H9 (cell line): ENCODE measurements at regions not wholly inside any gene's neighbourhood (a gene's known extent, or its start where the extent isn't known, plus 50 kb on each side); places are given as distances from the start of the nearest gene placed in this dataset.

Source experiments
- DNase-seq: peaks from one replicate; pipeline ENCODE4 v3.0.0-alpha.2; 2017
- H2AFZ ChIP-seq: one replicate; pipeline ENCODE4 v1.6.1; 2013; ENCODE audit warnings: mild to moderate bottlenecking, low read length, control low read depth, moderate library complexity
- H2AK5ac ChIP-seq: 2 replicates; pipeline ENCODE4 v1.6.1; 2013; ENCODE audit warnings: low read length, control low read depth, mixed read lengths; ENCODE audit not compliant: insufficient read length
- H2BK120ac ChIP-seq: one replicate; pipeline ENCODE4 v1.6.1; 2013; ENCODE audit warnings: low read depth, mild to moderate bottlenecking, low read length, control low read depth, inconsistent platforms; ENCODE audit not compliant: poor library complexity, severe bottlenecking
- H2BK12ac ChIP-seq: 2 replicates; pipeline ENCODE4 v1.6.1; 2013; ENCODE audit warnings: low read length, control low read depth, mixed read lengths, low read depth; ENCODE audit not compliant: insufficient read length
- H2BK15ac ChIP-seq: 2 replicates; pipeline ENCODE4 v1.6.1; 2013; ENCODE audit warnings: low read depth, low read length, control low read depth
- H2BK20ac ChIP-seq: one replicate; pipeline ENCODE4 v1.6.1; 2013; ENCODE audit warnings: low read depth, mild to moderate bottlenecking, low read length, control low read depth, inconsistent platforms; ENCODE audit not compliant: poor library complexity, severe bottlenecking
- H2BK5ac ChIP-seq: 2 replicates; pipeline ENCODE4 v1.6.1; 2013; ENCODE audit warnings: low read length, control low read depth, mixed read lengths; ENCODE audit not compliant: insufficient read length
- H3K14ac ChIP-seq: 2 replicates; pipeline ENCODE4 v1.6.1; 2013; ENCODE audit warnings: low read length, control low read depth; ENCODE audit not compliant: insufficient read depth
- H3K18ac ChIP-seq: 2 replicates; pipeline ENCODE4 v1.6.1; 2013; ENCODE audit warnings: low read depth, mild to moderate bottlenecking, mixed read lengths, low read length, control low read depth; ENCODE audit not compliant: insufficient read length
- H3K23ac ChIP-seq: 2 replicates; pipeline ENCODE4 v1.6.1; 2013; ENCODE audit warnings: low read length, control low read depth, mixed read lengths, low read depth; ENCODE audit not compliant: insufficient read length
- H3K23me2 ChIP-seq: 2 replicates; pipeline ENCODE4 v1.6.1; 2013; ENCODE audit warnings: low read depth, mild to moderate bottlenecking, mixed read lengths, low read length, control low read depth; ENCODE audit not compliant: insufficient read length, poor library complexity, severe bottlenecking
- H3K27ac ChIP-seq: 2 replicates; pipeline ENCODE4 v1.5.1; 2013; ENCODE audit warnings: low read length, control low read depth, mixed read lengths, low read depth; ENCODE audit not compliant: insufficient read length
- H3K27me3 ChIP-seq: 2 replicates; pipeline ENCODE4 v1.6.1; 2013; ENCODE audit warnings: low read length, control low read depth, inconsistent platforms; ENCODE audit not compliant: insufficient read depth
- H3K4ac ChIP-seq: 2 replicates; pipeline ENCODE4 v1.6.1; 2013; ENCODE audit warnings: low read depth, mild to moderate bottlenecking, control low read depth, inconsistent platforms, low read length, moderate library complexity
- H3K4me1 ChIP-seq: 2 replicates; pipeline ENCODE4 v1.6.1; 2013; ENCODE audit warnings: low read length, control low read depth, inconsistent platforms; ENCODE audit not compliant: insufficient read depth
- H3K4me2 ChIP-seq: 2 replicates; pipeline ENCODE4 v1.6.1; 2013; ENCODE audit warnings: low read length, control low read depth, mixed read lengths; ENCODE audit not compliant: insufficient read length, insufficient read depth
- H3K56ac ChIP-seq: 2 replicates; pipeline ENCODE4 v1.6.1; 2013; ENCODE audit warnings: low read depth, mild to moderate bottlenecking, mixed read lengths, low read length, control low read depth; ENCODE audit not compliant: insufficient read length
- H3K79me1 ChIP-seq: 2 replicates; pipeline ENCODE4 v1.6.1; 2013; ENCODE audit warnings: low read depth, mild to moderate bottlenecking, moderate library complexity, low read length, control low read depth, inconsistent platforms; ENCODE audit not compliant: insufficient read depth, poor library complexity, severe bottlenecking
- H3K79me2 ChIP-seq: 2 replicates; pipeline ENCODE4 v1.6.1; 2013; ENCODE audit warnings: low read length, control low read depth, inconsistent platforms; ENCODE audit not compliant: insufficient read depth
- H3K9ac ChIP-seq: 2 replicates; pipeline ENCODE4 v1.6.1; 2013; ENCODE audit warnings: low read length, control low read depth, mixed read lengths; ENCODE audit not compliant: insufficient read length; ENCODE audit errors: extremely low read depth
- H3K9me3 ChIP-seq: one replicate; pipeline ENCODE4 v1.6.1; 2013; ENCODE audit warnings: low read depth, low read length, inconsistent platforms; ENCODE audit not compliant: control insufficient read depth
- H3T11ph ChIP-seq: one replicate; pipeline ENCODE4 v1.6.1; 2013; ENCODE audit warnings: mild to moderate bottlenecking, low read length, control low read depth, inconsistent platforms
- H4K20me1 ChIP-seq: one replicate; pipeline ENCODE4 v1.6.1; 2013; ENCODE audit not compliant: control insufficient read depth, insufficient read length, insufficient read depth
- H4K5ac ChIP-seq: 2 replicates; pipeline ENCODE4 v1.6.1; 2013; ENCODE audit warnings: low read depth, mild to moderate bottlenecking, mixed read lengths, low read length, control low read depth; ENCODE audit not compliant: insufficient read length
- H4K8ac ChIP-seq: replicated peaks from 2 replicates; pipeline ENCODE4 v1.6.1; 2013; ENCODE audit warnings: low read length, control low read depth, mixed read lengths, low read depth; ENCODE audit not compliant: insufficient read length
- H4K91ac ChIP-seq: 2 replicates; pipeline ENCODE4 v1.6.1; 2013; ENCODE audit warnings: low read depth, mild to moderate bottlenecking, moderate library complexity, mixed read lengths, low read length, control low read depth; ENCODE audit not compliant: insufficient read length
- H3K27ac Mint-ChIP-seq, 3 experiments: 2 replicates in 2 of 3; 3 replicates in 1 of 3; pipeline ENCODE4 v1.8.0; 2020 to 2021; ENCODE audit warnings: mixed read lengths in 3 of 3, mild to moderate bottlenecking in 1 of 3, moderate library complexity in 1 of 3
- H3K27me3 Mint-ChIP-seq: 2 replicates; pipeline ENCODE4 v1.8.0; 2021; ENCODE audit warnings: low read depth, mild to moderate bottlenecking, moderate library complexity, mixed read lengths
- H3K36me3 Mint-ChIP-seq, 3 experiments: 2 replicates in 2 of 3; 3 replicates in 1 of 3; pipeline ENCODE4 v1.8.0; 2020 to 2021; ENCODE audit warnings: low read depth in 3 of 3, mixed read lengths in 3 of 3; ENCODE audit not compliant: insufficient read depth in 1 of 3
- H3K4me1 Mint-ChIP-seq, 2 experiments: 2 replicates each; pipeline ENCODE4 v1.8.0; 2020; ENCODE audit warnings: mixed read lengths in 2 of 2
- H3K4me3 Mint-ChIP-seq, 2 experiments: 2 replicates in 1 of 2; 3 replicates in 1 of 2; pipeline ENCODE4 v1.8.0; 2020 to 2021; ENCODE audit warnings: mild to moderate bottlenecking in 2 of 2, mixed read lengths in 2 of 2, moderate library complexity in 1 of 2
- H3K9me3 Mint-ChIP-seq, 2 experiments: 2 replicates in 1 of 2; 3 replicates in 1 of 2; pipeline ENCODE4 v1.8.0; 2020; ENCODE audit warnings: mild to moderate bottlenecking in 2 of 2, mixed read lengths in 2 of 2, moderate library complexity in 1 of 2
- CTCF ChIP-seq: fragments of 200-600 bp; sonication (generic); conservative IDR thresholded peaks from 3 replicates; pipeline ENCODE4 v1.8.0; 2021; ENCODE audit warnings: antibody characterized with exemption, mild to moderate bottlenecking
- WGBS: extraction: QIAGEN DNeasy Blood & Tissue Kit; methylation state at CpG from one replicate; pipeline ENCODE4 v1.1.7; 2013; ENCODE audit warnings: missing lambda C conversion rate, low lambda C conversion rate, mixed read lengths; ENCODE audit not compliant: insufficient read length; ENCODE audit errors: extremely low coverage; 5-methylcytosine and 5-hydroxymethylcytosine counted together

DNA sequence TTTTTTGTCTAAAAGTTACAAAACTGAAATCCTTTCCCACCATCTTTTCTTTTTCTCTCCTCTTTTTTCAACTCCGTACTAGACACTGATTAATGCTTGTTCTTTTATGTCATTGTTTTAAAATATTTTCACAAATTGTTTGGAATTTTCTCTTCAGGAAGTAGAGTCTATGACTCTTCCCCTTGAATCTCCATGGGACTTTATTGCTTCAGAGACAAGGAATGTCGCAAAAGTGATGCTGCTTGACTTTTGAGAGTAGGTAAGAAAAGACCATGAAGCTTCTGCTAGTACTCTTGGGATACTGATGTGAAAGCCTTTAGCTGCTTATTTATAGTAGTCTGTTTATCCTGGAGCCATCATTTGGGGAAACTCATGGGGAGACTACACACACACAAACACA lies 260.1 kb upstream of the SLC10A2 start:
- no peak overlapping the region for H3K4me2 ChIP-seq
- no peak overlapping the region for H4K91ac ChIP-seq
- TF ChIP-seq CTCF: no peak
- H3K18ac ChIP-seq: no peak overlapping the region
- no peak overlapping the region for H2BK12ac ChIP-seq
- no peaks in the 10 kb centered on the region for H3K9me3 ChIP-seq
- H3K9ac ChIP-seq: no peak overlapping the region
- H3K14ac ChIP-seq: no peak overlapping the region
- no peaks in the 10 kb centered on the region for H3K4me1 ChIP-seq
- H4K5ac ChIP-seq: no peak overlapping the region
- no peaks in the 10 kb centered on the region for H3K79me2 ChIP-seq
- H4K20me1 ChIP-seq: no peaks in the 10 kb centered on the region
- H3K23ac ChIP-seq: no peak overlapping the region
- H3K9me3 Mint-ChIP-seq: peaks cover 6 to 7% of the 10 kb centered on the region in 2 experiments; a peak in 3 of 5 replicates
- H3K79me1 ChIP-seq: no peaks in the 10 kb centered on the region
- H3K36me3 Mint-ChIP-seq: peaks cover 0 to 13% (median 3%) of the 10 kb centered on the region in 3 experiments; a peak in 4 of 7 replicates
- H3K4me1 Mint-ChIP-seq: peaks cover 25 to 27% of the 10 kb centered on the region in 2 experiments
- H2BK5ac ChIP-seq: no peak overlapping the region
- no peak overlapping the region for H2BK120ac ChIP-seq
- no peak overlapping the region for H2AFZ ChIP-seq
- no peak overlapping the region for H2BK20ac ChIP-seq
- H3K27ac ChIP-seq: no peak overlapping the region
- no peak for DNase-seq
- H3K56ac ChIP-seq: no peak overlapping the region
- 100% methylated on average over 1 of the region's 2 CpGs for WGBS
- no peak overlapping the region for H3K4ac ChIP-seq
- no peak overlapping the region for H3K4me3 Mint-ChIP-seq
- no peaks in the 10 kb centered on the region for H3K23me2 ChIP-seq
- H4K8ac ChIP-seq: no peak overlapping the region
- no peak overlapping the region for H2BK15ac ChIP-seq
- H3K27me3 Mint-ChIP-seq: no peaks in the 10 kb centered on the region; the same call in 1 of the 2 replicates
- H3K27ac Mint-ChIP-seq: peak overlapping the region in 1 of 3 experiments; percentile 86; a peak in 1 of 7 replicates
- no peak overlapping the region for H3T11ph ChIP-seq
- no peak overlapping the region for H2AK5ac ChIP-seq
- no peaks in the 10 kb centered on the region for H3K27me3 ChIP-seq
